GM12873 (cell line): ENCODE measurements at regions not wholly inside any gene's neighbourhood (a gene's known extent, or its start where the extent isn't known, plus 50 kb on each side); places are given as distances from the start of the nearest gene placed in this dataset.

Experiments
- TF ChIP-seq, protein P1 (sequence below): IDR thresholded peaks from 2 replicates; pipeline ENCODE4 v1.5.1; 2012; ENCODE audit warnings: low read depth, mild to moderate bottlenecking, moderate library complexity, low read length, control low read depth; ENCODE audit not compliant: insufficient read depth; ENCODE audit errors: missing control alignments

DNA sequence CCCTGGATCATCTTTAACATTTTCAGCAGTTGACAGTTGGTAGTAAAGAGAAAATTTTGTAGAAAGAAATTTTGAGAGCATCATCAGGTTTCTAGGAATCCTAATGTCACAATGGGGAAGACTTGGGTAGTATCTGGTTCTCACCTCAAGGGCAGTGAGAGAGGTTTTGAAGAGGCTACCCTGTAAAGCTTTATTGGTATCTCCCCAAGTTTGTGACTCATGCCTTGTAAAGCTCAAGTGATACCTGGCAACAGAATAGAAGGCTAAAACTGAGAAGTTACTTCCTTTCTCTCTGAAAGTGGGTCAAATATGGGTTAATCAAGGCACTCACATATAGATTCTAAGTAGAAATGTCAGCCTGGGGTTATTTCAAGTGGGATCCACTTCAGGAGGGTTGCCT, 196.4 kb downstream of the SUCNR1 start:
- TF ChIP-seq, protein P1, sequence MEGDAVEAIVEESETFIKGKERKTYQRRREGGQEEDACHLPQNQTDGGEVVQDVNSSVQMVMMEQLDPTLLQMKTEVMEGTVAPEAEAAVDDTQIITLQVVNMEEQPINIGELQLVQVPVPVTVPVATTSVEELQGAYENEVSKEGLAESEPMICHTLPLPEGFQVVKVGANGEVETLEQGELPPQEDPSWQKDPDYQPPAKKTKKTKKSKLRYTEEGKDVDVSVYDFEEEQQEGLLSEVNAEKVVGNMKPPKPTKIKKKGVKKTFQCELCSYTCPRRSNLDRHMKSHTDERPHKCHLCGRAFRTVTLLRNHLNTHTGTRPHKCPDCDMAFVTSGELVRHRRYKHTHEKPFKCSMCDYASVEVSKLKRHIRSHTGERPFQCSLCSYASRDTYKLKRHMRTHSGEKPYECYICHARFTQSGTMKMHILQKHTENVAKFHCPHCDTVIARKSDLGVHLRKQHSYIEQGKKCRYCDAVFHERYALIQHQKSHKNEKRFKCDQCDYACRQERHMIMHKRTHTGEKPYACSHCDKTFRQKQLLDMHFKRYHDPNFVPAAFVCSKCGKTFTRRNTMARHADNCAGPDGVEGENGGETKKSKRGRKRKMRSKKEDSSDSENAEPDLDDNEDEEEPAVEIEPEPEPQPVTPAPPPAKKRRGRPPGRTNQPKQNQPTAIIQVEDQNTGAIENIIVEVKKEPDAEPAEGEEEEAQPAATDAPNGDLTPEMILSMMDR, result no peak

DNA sequence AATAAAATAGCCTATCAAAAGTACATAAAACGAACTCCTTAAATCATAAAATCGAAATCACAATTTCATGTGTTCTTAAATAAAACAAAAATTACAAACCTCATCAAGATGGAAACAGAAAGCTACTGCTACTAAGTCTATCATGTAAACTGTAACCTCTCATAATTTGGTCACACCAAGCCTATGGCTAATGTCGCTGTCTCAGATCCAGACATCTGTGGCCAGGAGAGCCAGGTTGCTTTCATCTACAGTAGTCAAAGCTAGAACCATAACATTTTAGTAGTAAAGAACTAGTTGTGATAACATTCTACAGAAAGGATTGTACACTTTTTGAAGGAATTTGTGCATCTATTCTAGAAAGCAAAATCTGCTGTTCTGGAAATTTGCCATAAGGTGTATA, 197.4 kb upstream of the MBNL1 start:
- TF ChIP-seq, protein P1, result no peak

DNA sequence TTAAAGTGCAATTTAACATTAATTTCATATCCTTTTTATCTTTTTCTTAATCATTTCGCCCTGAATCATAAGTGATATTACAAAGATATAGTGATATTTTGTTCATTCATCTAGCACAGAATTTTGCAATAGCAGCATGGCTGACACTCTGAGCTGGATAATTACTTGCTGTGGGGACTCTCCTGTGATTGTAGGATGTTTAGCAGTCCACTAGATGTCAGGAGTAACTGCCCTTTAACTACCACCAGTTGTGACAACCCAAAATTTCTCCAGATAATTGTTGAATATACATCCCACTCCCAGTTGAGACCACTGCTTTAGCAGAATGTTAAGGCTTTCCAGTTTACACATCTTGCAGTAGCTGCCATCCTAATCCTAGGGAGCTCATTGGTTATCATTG, 196.8 kb upstream of the MBNL1 start:
- TF ChIP-seq, protein P1, result peak; percentile 55

DNA sequence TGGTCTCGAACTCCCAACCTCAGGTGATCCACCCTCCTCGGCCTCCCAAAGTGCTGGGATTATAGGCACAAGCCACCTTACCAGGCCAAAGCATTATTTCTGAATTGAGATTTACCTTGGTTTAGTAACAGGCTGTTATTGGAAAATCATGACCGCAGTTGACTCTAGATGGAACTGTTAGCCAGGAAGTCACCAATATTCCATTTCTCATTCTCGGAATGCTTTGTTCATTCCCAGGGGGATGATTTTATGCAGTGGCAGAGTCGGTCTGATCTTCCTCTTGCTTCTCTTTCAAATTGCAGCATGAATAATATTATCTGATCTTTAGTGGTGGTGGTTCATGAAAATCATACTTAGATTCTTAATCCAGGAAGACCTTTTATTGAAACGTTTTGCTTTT, 195.5 kb upstream of the MBNL1 start:
- TF ChIP-seq, protein P1, result no peak

DNA sequence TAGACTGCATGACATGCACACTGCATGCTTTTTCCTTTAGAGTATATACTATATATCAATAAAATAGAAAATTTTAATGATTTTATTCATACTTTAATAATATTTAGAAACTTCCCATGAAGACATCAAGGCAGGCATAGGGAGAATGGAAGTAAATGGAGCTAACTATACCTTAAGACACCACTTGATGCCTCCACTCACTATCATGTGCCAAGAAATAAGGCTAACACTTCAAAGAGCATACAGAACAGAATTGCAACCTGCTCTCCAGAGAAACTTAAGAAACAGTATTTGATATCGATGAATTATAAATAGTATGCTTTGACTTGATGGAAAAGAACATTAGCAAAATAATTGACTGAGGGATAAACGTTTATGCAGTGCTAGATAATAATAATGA, 192.6 kb upstream of the MBNL1 start:
- TF ChIP-seq, protein P1, result no peak

DNA sequence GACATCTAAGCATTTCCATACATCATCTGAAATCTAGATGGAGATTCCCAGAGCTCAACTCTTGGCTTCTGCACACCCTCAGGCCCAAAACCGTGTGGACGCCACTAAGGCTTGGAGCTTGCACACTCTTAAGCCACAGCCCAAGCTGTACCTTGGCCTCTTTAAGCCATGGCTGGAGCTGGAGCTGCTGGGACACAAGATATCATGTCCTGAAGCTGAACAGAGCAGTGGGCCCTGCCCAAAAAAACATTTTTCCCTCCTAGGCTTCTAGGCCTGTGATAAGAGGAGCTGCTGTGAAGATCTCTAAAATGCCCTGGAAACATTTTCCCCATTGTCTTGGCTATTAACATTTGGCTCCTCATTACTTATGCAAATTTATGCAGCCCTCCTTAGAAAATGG, 188.7 kb upstream of the MBNL1 start:
- TF ChIP-seq, protein P1, result no peak

DNA sequence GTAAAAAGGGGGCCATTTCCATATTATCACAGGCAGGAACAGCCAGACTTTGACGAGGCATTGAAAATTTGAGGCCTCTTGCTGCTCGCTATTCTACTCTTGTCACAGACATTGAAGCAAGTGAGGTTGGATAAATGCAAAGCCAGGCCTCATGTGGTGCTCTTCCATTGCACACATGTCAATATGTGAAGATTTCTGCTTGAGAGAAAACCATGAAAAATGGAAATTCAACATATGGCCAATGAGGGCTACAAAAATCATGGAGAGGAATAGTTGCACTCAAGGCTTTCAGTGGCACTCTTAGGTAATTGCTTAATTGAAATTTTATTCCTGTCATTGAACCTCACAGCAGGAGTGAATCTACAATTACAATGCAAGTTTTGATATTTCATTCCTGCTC, 185.6 kb upstream of the MBNL1 start:
- TF ChIP-seq, protein P1, result no peak

DNA sequence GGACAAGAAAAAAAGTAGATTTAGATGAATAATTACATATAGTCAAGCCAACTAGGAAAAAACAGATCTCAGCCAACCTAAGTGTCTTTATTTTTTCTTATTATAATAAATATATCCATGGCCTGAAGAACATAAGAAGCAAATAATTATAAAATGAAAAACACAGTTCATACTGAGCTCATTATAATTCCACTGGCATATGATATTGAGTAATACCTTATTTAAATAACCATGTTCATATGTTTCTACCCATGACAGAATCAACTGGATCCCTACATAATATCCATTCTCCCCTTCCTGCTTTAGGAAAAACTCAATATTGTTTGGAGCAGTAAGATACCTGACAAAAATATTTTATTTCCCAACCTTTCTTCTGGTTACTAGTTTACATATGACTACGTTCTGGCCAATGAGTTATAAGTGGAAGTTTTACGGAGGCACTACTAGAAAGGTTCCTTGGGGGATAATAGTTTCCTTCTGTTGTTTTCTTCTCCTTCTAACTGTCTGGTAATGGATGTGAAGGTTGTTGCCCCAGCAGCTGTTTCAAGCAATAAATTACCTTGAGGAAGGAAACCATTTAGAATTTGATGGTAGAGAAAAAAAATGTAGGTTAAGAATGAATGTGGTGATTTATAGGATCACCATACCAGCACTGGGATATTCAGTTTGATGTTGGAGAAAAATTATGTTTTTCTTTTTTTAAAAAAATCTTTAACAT, 184.1 kb upstream of the MBNL1 start:
- TF ChIP-seq, protein P1, result no peak
